ENCODE measurements at regions not wholly inside any gene's neighbourhood (a gene's known extent, or its start where the extent isn't known, plus 50 kb on each side); places are given as distances from the start of the nearest gene placed in this dataset.

- no peak for DNase-seq
Measured at GRCh38 chr1:209364716-209365115, 218.8 kb upstream of the CAMK1G start.

GRCh38 chr1:209367061-209367772 lies 216.3 kb upstream of the CAMK1G start:
- DNase-seq, result no peak

- no peak for DNase-seq
Measured at GRCh38 chr1:209368864-209369598, 214.5 kb upstream of the CAMK1G start.

GRCh38 chr1:209370241-209370995 lies 213.1 kb upstream of the CAMK1G start:
- DNase-seq, result no peak

- no peak for DNase-seq
Measured at GRCh38 chr1:209375097-209375496, 208.4 kb upstream of the CAMK1G start.

- no peak for DNase-seq
Measured at GRCh38 chr1:209375671-209376365, 207.7 kb upstream of the CAMK1G start.

- no peak for DNase-seq
Measured at GRCh38 chr1:209376774-209377173, 206.7 kb upstream of the CAMK1G start.

- DNase-seq, result no peak
Measured at GRCh38 chr1:209377995-209378394, 205.5 kb upstream of the CAMK1G start.

- no peak for DNase-seq
Measured at GRCh38 chr1:209379280-209379679, 204.2 kb upstream of the CAMK1G start.

GRCh38 chr1:209380420-209380819 lies 203.1 kb upstream of the CAMK1G start:
- no peak for DNase-seq

- DNase-seq, result no peak
Measured at GRCh38 chr1:209382231-209383100, 201.0 kb upstream of the CAMK1G start.

GRCh38 chr1:209383422-209383821 lies 200.1 kb upstream of the CAMK1G start:
- DNase-seq, result no peak

GRCh38 chr1:209383907-209384709 lies 199.4 kb upstream of the CAMK1G start:
- DNase-seq, result no peak

GRCh38 chr1:209384710-209385550 lies 198.6 kb upstream of the CAMK1G start:
- no peak for DNase-seq

- DNase-seq, result no peak
Measured at GRCh38 chr1:209386156-209386555, 197.4 kb upstream of the CAMK1G start.

- DNase-seq, result no peak
Measured at GRCh38 chr1:209387271-209387968, 196.1 kb upstream of the CAMK1G start.

GRCh38 chr1:209387969-209388329 lies 195.6 kb upstream of the CAMK1G start:
- no peak for DNase-seq

GRCh38 chr1:209388358-209388757 lies 195.2 kb upstream of the CAMK1G start:
- DNase-seq, result no peak

- no peak for DNase-seq
Measured at GRCh38 chr1:209389258-209389657, 194.3 kb upstream of the CAMK1G start.

- DNase-seq, result no peak
Measured at GRCh38 chr1:209389975-209390374, 193.5 kb upstream of the CAMK1G start.

All from activated CD4-positive, alpha-beta T cell treated with anti-CD3 and anti-CD28 coated beads, Interleukin-2, amount 50 U/mL, for 4 hours (primary cell).